Ishikawa (cell line): ENCODE measurements at regions not wholly inside any gene's neighbourhood (a gene's known extent, or its start where the extent isn't known, plus 50 kb on each side); places are given as distances from the start of the nearest gene placed in this dataset.

Experiments
- CEBPB ChIP-seq: IDR thresholded peaks from 2 replicates; pipeline ENCODE4 v1.6.1; 2012
- CREB1 ChIP-seq: IDR thresholded peaks from 2 replicates; pipeline ENCODE4 v1.6.1; 2012; ENCODE audit warnings: low read depth
- EGR1 ChIP-seq: IDR thresholded peaks from 2 replicates; pipeline ENCODE4 v1.6.1; 2012
- EP300 ChIP-seq: IDR thresholded peaks from 2 replicates; pipeline ENCODE4 v1.6.1; 2012; ENCODE audit warnings: borderline replicate concordance
- FOXM1 ChIP-seq: IDR thresholded peaks from 2 replicates; pipeline ENCODE4 v1.6.1; 2012; ENCODE audit warnings: low read depth, borderline replicate concordance
- NFIC ChIP-seq: IDR thresholded peaks from 2 replicates; pipeline ENCODE4 v1.6.1; 2012
- RAD21 ChIP-seq: IDR thresholded peaks from 2 replicates; pipeline ENCODE4 v1.6.1; 2012; ENCODE audit warnings: low read depth
- REST ChIP-seq: IDR thresholded peaks from 2 replicates; pipeline ENCODE4 v1.6.1; 2012; ENCODE audit warnings: low read depth, mild to moderate bottlenecking
- TAF1 ChIP-seq: IDR thresholded peaks from 2 replicates; pipeline ENCODE4 v1.6.1; 2012; ENCODE audit warnings: low read depth, mild to moderate bottlenecking
- TCF12 ChIP-seq: IDR thresholded peaks from 2 replicates; pipeline ENCODE4 v1.6.1; 2012; ENCODE audit warnings: low read depth
- YY1 ChIP-seq: IDR thresholded peaks from 2 replicates; pipeline ENCODE4 v1.6.1; 2012; ENCODE audit warnings: low read depth
- ZBTB7A ChIP-seq: IDR thresholded peaks from 2 replicates; pipeline ENCODE4 v1.6.1; 2012; ENCODE audit warnings: low read depth
- TF ChIP-seq, protein P1 (sequence below): IDR thresholded peaks from 2 replicates; pipeline ENCODE4 v1.6.1; 2012
- TF ChIP-seq, protein P2 (sequence below): IDR thresholded peaks from 2 replicates; pipeline ENCODE4 v1.6.1; 2012

GRCh38 chr3:65251375-65251774 lies 563.6 kb upstream of the ADAMTS9 start:
- TF ChIP-seq EP300 (no peak), RAD21 (no peak), TAF1 (no peak), EGR1 (no peak), REST (no peak), FOXM1 (no peak), TCF12 (no peak), CREB1 (no peak), CEBPB (no peak), YY1 (no peak), ZBTB7A (no peak), NFIC (no peak)
- TF ChIP-seq, protein P1, sequence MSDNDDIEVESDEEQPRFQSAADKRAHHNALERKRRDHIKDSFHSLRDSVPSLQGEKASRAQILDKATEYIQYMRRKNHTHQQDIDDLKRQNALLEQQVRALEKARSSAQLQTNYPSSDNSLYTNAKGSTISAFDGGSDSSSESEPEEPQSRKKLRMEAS = no peak
- TF ChIP-seq, protein P2, sequence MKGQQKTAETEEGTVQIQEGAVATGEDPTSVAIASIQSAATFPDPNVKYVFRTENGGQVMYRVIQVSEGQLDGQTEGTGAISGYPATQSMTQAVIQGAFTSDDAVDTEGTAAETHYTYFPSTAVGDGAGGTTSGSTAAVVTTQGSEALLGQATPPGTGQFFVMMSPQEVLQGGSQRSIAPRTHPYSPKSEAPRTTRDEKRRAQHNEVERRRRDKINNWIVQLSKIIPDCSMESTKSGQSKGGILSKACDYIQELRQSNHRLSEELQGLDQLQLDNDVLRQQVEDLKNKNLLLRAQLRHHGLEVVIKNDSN = no peak
